CD4-positive, CD25-positive, alpha-beta regulatory T cell (primary cell): ENCODE measurements at regions not wholly inside any gene's neighbourhood (a gene's known extent, or its start where the extent isn't known, plus 50 kb on each side); places are given as distances from the start of the nearest gene placed in this dataset.
"Not testable (repeated sequence)": the region's sequence is repeated elsewhere in the genome, so short reads cannot be mapped to it uniquely, and the experiment has no call there.

Source experiments
- ATAC-seq, 2 donors: fragments of 150-1000 bp; cut with Tn5 transposase; one replicate each; pipeline ENCODE4 v1.10.0; 2021; ENCODE audit warnings: low read depth in 2 of 2, moderate number of reproducible peaks in 2 of 2, moderate library complexity in 1 of 2
- DNase-seq, 3 donors: peaks; one replicate each; pipeline versions ENCODE4 v3.0.0 to v3.0.0-alpha.2; 2012 to 2022; ENCODE audit warnings: mixed read lengths in 1 of 3
- H3K27ac ChIP-seq: one replicate; pipeline ENCODE4 v1.7.0; 2013; ENCODE audit warnings: mild to moderate bottlenecking, low read length; ENCODE audit not compliant: insufficient read depth, poor library complexity, severe bottlenecking
- H3K27me3 ChIP-seq: one replicate; pipeline ENCODE4 v1.7.0; 2013; ENCODE audit warnings: low read length; ENCODE audit not compliant: control insufficient read depth, insufficient read depth
- H3K36me3 ChIP-seq: one replicate; pipeline ENCODE4 v1.7.0; 2013; ENCODE audit warnings: mild to moderate bottlenecking, low read length, moderate library complexity; ENCODE audit not compliant: control insufficient read depth, insufficient read depth
- H3K4me1 ChIP-seq: 2 replicates; pipeline ENCODE4 v1.7.0; 2013; ENCODE audit warnings: mild to moderate bottlenecking, low read length; ENCODE audit not compliant: insufficient read depth, control insufficient read depth, poor library complexity, severe bottlenecking
- H3K4me3 ChIP-seq: one replicate; pipeline ENCODE4 v1.7.0; 2013; ENCODE audit warnings: low read depth, mild to moderate bottlenecking, low read length, moderate library complexity
- H3K9me3 ChIP-seq, 2 experiments: 1 replicate in 1 of 2; 2 replicates in 1 of 2; pipeline ENCODE4 v1.7.0; 2013; ENCODE audit warnings: low read length in 2 of 2, mild to moderate bottlenecking in 1 of 2, moderate library complexity in 1 of 2; ENCODE audit not compliant: control insufficient read depth in 2 of 2
- H3K27ac Mint-ChIP-seq, 3 donors: one replicate each; pipeline ENCODE4 v1.8.0; 2020 to 2022; ENCODE audit warnings: mild to moderate bottlenecking in 3 of 3, mixed read lengths in 3 of 3, moderate library complexity in 2 of 3
- H3K27me3 Mint-ChIP-seq: one replicate; pipeline ENCODE4 v1.8.0; 2022; ENCODE audit warnings: mild to moderate bottlenecking, mixed read lengths
- H3K36me3 Mint-ChIP-seq: one replicate; pipeline ENCODE4 v1.8.0; 2020; ENCODE audit warnings: mixed read lengths
- H3K4me1 Mint-ChIP-seq, 4 donors: one replicate each; pipeline ENCODE4 v1.8.0; 2020 to 2022; ENCODE audit warnings: mixed read lengths in 4 of 4, mild to moderate bottlenecking in 1 of 4
- H3K4me3 Mint-ChIP-seq, 4 donors: one replicate each; pipeline ENCODE4 v1.8.0; 2020 to 2022; ENCODE audit warnings: mild to moderate bottlenecking in 4 of 4, mixed read lengths in 4 of 4, moderate library complexity in 3 of 4
- H3K9me3 Mint-ChIP-seq, 7 donors: one replicate each; pipeline ENCODE4 v1.8.0; 2020 to 2022; ENCODE audit warnings: mixed read lengths in 7 of 7, mild to moderate bottlenecking in 3 of 7, moderate library complexity in 2 of 7

GRCh38 chr7:8343556-8343955 is 81.6 kb upstream of the ICA1 start:
- ATAC-seq, result no peak

DNA sequence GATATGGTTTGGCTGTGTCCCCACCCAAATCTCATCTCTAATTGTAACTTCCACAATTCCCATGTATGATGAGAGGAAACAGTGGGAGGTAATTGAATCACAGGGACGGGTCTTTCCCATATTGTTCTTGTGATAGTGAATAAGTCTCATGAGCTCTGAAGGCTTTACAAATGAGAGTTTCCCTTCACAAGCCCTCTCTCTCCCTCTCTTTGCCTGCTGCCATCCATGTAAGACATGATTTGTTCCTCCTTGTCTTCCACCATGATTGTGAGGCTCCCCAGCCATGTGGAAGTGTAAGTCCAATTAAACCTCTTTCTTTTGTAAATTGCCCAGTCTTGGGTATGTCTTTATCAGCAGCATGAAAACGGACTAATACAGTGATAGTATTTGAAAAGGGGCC is 85.4 kb upstream of the ICA1 start:
- ATAC-seq, DNase-seq, H3K9me3 Mint-ChIP-seq, H3K36me3 ChIP-seq, H3K4me1 ChIP-seq, H3K4me1 Mint-ChIP-seq, H3K4me3 ChIP-seq, H3K36me3 Mint-ChIP-seq, H3K27me3 Mint-ChIP-seq, H3K27ac Mint-ChIP-seq, H3K27me3 ChIP-seq, H3K27ac ChIP-seq, H3K9me3 ChIP-seq, H3K4me3 Mint-ChIP-seq: not testable (repeated sequence)

More at GRCh38 chr7:8343556-8343955, 81.6 kb upstream of the ICA1 start:
- peaks cover 13% of the 10 kb centered on the region for H3K27me3 Mint-ChIP-seq
- peaks cover 5% of the 10 kb centered on the region for H3K27me3 ChIP-seq
- H3K4me3 ChIP-seq, result no peak overlapping the region
- no peaks in the 10 kb centered on the region for H3K36me3 Mint-ChIP-seq
- no peak overlapping the region for H3K4me3 Mint-ChIP-seq
- no peaks in the 10 kb centered on the region for H3K9me3 ChIP-seq
- no peak overlapping the region for H3K27ac Mint-ChIP-seq
- no peaks in the 10 kb centered on the region for H3K36me3 ChIP-seq
- peaks cover 0 to 1% (median 0%) of the 10 kb centered on the region in 7 donors for H3K9me3 Mint-ChIP-seq
- no peak for DNase-seq
- H3K4me1 Mint-ChIP-seq, result no peaks in the 10 kb centered on the region
- H3K4me1 ChIP-seq, result no peaks in the 10 kb centered on the region
- no peak overlapping the region for H3K27ac ChIP-seq

DNA sequence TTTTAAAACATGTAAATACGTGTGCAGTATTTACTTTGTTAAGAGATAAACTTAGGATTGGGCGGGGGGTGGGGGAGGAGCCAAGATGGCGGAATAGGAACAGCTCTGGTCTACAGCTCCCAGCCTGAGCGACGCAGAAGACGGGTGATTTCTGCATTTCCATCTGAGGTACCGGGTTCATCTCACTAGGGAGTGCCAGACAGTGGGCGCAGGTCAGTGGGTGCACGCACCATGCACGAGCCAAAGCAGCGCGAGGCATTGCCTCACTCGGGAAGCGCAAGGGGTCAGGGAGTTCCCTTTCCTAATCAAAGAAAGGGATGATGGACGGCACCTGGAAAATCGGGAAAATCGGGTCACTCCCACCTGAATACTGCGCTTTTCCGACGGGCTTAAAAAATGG is 81.8 kb upstream of the NXPH1 start:
- H3K27me3 Mint-ChIP-seq, H3K9me3 ChIP-seq, H3K36me3 ChIP-seq, H3K27ac ChIP-seq, H3K4me1 Mint-ChIP-seq, H3K4me3 ChIP-seq, H3K27me3 ChIP-seq, ATAC-seq, H3K27ac Mint-ChIP-seq, H3K4me1 ChIP-seq, H3K9me3 Mint-ChIP-seq, DNase-seq, H3K36me3 Mint-ChIP-seq, H3K4me3 Mint-ChIP-seq: not testable (repeated sequence)

GRCh38 chr7:8353991-8354390 is 79.4 kb upstream of the NXPH1 start:
- peaks cover 3% of the 10 kb centered on the region for H3K27me3 ChIP-seq
- Mint-ChIP-seq H3K9me3 (peaks cover 0 to 5% (median 0%) of the 10 kb centered on the region in 7 donors), H3K27me3 (peaks cover 10% of the 10 kb centered on the region), H3K4me3 (no peak overlapping the region), H3K4me1 (no peaks in the 10 kb centered on the region), H3K27ac (no peak overlapping the region), H3K36me3 (no peaks in the 10 kb centered on the region)
- no peak overlapping the region for H3K27ac ChIP-seq
- no peak for ATAC-seq
- no peak for DNase-seq
- H3K36me3 ChIP-seq, result no peaks in the 10 kb centered on the region
- H3K9me3 ChIP-seq, result no peaks in the 10 kb centered on the region
- H3K4me3 ChIP-seq, result no peak overlapping the region
- no peaks in the 10 kb centered on the region for H3K4me1 ChIP-seq

DNA sequence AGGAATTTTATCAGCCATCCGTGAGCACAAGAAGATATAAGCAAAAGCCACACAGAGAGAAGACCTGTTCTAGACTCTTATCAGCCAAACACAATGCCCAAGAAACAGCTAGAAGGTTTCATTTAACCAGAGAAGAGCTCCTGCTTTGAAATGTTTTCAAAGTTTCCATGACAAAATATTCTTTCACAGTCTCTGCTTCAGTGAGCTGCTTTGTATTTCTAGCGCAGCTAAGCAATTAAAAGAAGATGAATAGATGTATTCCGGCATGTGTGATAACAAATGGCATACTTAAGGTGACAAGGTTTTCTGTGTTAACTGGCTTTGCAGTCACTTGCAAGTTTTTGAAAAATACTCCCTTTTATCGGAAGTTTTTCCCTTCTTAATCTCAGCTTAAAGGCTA is 78.9 kb upstream of the NXPH1 start:
- H3K27me3 ChIP-seq, result peaks cover 4% of the 10 kb centered on the region
- H3K27ac Mint-ChIP-seq, result no peak overlapping the region

GRCh38 chr7:8356071-8356470 is 77.3 kb upstream of the NXPH1 start:
- Mint-ChIP-seq H3K9me3 (peaks cover 0 to 8% (median 2%) of the 10 kb centered on the region in 7 donors), H3K4me1 (peaks cover 0 to 11% (median 8%) of the 10 kb centered on the region in 4 donors), H3K4me3 (no peak overlapping the region), H3K27ac (no peak overlapping the region), H3K27me3 (peaks cover 16% of the 10 kb centered on the region), H3K36me3 (no peaks in the 10 kb centered on the region)
- Histone ChIP-seq H3K4me1 (no peaks in the 10 kb centered on the region), H3K27ac (no peak overlapping the region), H3K9me3 (no peaks in the 10 kb centered on the region), H3K4me3 (no peak overlapping the region), H3K36me3 (no peaks in the 10 kb centered on the region), H3K27me3 (peaks cover 5% of the 10 kb centered on the region)
- no peak for DNase-seq
- no peak for ATAC-seq

More for the DNA sequence above, 78.9 kb upstream of the NXPH1 start:
- no peaks in the 10 kb centered on the region for H3K36me3 ChIP-seq
- Mint-ChIP-seq H3K4me3 (no peak overlapping the region), H3K36me3 (no peaks in the 10 kb centered on the region), H3K9me3 (peaks cover 0 to 8% (median 2%) of the 10 kb centered on the region in 7 donors), H3K4me1 (no peaks in the 10 kb centered on the region), H3K27me3 (peaks cover 10% of the 10 kb centered on the region)
- H3K4me1 ChIP-seq, result no peaks in the 10 kb centered on the region
- DNase-seq (no peak), ATAC-seq (no peak)
- H3K4me3 ChIP-seq, result no peak overlapping the region
- H3K9me3 ChIP-seq, result no peaks in the 10 kb centered on the region
- no peak overlapping the region for H3K27ac ChIP-seq

DNA sequence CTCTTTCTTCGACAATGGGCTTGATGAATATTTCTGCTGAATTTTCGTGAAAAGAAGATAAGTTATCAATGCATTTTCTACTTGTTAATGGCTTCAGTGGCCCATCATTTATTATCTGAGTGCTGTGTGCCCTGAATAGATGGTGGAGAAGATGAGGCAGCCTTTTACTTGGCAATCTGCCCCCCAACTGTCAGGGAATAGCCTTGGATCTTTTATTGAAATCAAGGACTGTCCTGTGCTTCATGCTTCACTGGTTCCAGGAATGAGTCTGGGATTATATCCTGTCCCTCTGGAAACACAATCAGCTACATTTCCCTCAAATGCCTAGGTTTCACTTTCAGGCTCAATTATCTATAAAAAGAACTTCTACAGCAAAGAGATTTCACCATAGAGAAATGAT is 75.9 kb upstream of the NXPH1 start:
- ATAC-seq (no peak), DNase-seq (no peak)
- Mint-ChIP-seq H3K27ac (no peak overlapping the region), H3K27me3 (peaks cover 19% of the 10 kb centered on the region), H3K4me1 (peaks cover 0 to 17% (median 9%) of the 10 kb centered on the region in 4 donors), H3K36me3 (no peaks in the 10 kb centered on the region), H3K9me3 (peaks cover 0 to 8% (median 2%) of the 10 kb centered on the region in 7 donors), H3K4me3 (no peak overlapping the region)
- H3K4me1 ChIP-seq, result no peaks in the 10 kb centered on the region
- peaks cover 8% of the 10 kb centered on the region for H3K27me3 ChIP-seq
- no peak overlapping the region for H3K4me3 ChIP-seq
- no peaks in the 10 kb centered on the region for H3K36me3 ChIP-seq
- H3K27ac ChIP-seq, result no peak overlapping the region
- H3K9me3 ChIP-seq, result no peaks in the 10 kb centered on the region

GRCh38 chr7:8360564-8361153 is 72.8 kb upstream of the NXPH1 start:
- Mint-ChIP-seq H3K36me3 (no peaks in the 10 kb centered on the region), H3K27me3 (peaks cover 17% of the 10 kb centered on the region), H3K27ac (no peak overlapping the region), H3K4me1 (peaks cover 0 to 22% (median 9%) of the 10 kb centered on the region in 4 donors), H3K4me3 (no peak overlapping the region), H3K9me3 (peaks cover 0 to 8% (median 2%) of the 10 kb centered on the region in 7 donors)
- H3K4me1 ChIP-seq, result peaks cover 3% of the 10 kb centered on the region
- no peaks in the 10 kb centered on the region for H3K9me3 ChIP-seq
- H3K27me3 ChIP-seq, result peaks cover 18% of the 10 kb centered on the region
- H3K36me3 ChIP-seq, result no peaks in the 10 kb centered on the region
- ATAC-seq, result no peak
- H3K4me3 ChIP-seq, result no peak overlapping the region
- H3K27ac ChIP-seq, result no peak overlapping the region
- no peak for DNase-seq
